Urothelium cell line (cell line): ENCODE measurements at regions not wholly inside any gene's neighbourhood (a gene's known extent, or its start where the extent isn't known, plus 50 kb on each side); places are given as distances from the start of the nearest gene placed in this dataset.
"Not testable (repeated sequence)": the region's sequence is repeated elsewhere in the genome, so short reads cannot be mapped to it uniquely, and the experiment has no call there.

Source experiments
- DNase-seq: peaks from one replicate; pipeline ENCODE4 v3.0.0; 2011; ENCODE audit warnings: low spot score, mixed read lengths
- FAIRE-seq: peaks from 2 replicates; lab custom pipeline; 2011; peaks lifted over from hg19 to GRCh38; lab: Jason Lieb, UNC

DNA sequence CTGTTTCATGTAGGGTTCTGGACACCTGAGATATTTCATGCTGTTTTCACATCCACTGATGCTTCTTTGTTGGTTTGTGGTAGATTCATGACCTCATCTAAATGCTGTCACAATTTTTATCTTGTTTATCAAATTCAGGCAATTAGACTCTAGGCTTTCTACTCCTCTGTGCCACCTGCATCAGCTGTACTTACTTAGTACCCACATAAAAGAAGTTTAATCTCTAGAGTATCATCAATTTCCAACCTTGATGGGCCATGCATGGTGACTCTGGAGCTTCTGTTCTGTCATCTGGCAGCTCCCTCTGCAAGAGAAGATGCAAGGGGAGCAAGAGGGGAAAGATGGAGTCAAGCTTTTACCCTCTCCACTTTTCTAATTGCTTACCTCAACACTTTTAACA is 195.9 kb upstream of the VWC2 start:
- no peak for DNase-seq
- no peak for FAIRE-seq

DNA sequence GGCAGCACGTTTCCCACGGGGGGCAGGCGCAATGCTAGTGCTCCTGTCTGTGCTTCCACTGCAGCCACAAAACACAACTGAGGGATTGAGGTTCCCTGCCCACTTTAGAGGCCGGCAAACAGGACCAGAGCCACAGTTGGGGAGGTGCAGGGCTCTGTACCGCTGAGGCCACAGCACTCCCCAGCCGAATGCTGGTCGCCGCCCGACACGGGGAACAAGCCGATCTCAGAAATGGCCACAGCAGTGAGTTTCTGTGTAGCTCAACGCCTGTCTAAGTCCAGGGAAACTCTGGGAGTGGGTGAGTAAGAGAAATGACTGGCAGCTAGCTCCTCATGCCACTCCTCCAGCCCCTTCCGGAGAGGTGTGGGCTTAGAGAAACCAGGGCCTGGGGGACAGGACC is 194.0 kb upstream of the VWC2 start:
- no peak for DNase-seq
- no peak for FAIRE-seq

DNA sequence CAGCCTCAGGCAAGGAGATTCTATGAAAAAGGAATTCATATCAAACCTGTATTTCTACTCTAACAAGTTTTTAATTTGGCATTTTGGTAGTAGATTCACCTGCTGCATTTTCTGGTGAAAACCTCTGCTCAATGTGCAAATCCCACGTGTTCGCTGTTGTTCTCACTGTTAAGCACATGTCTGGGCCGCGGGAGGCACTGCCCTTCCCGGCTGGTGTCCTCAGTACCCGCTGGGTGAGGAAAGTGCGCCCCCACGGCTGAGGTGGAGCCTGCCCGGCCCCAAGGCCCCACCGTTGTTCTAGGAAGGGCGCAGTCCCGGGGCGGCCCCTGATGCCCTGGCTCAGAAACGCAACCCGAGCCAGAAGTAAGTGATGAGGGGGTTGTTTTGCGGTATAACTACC is 193.4 kb upstream of the VWC2 start:
- no peak for DNase-seq
- peak; percentile 5 for FAIRE-seq

DNA sequence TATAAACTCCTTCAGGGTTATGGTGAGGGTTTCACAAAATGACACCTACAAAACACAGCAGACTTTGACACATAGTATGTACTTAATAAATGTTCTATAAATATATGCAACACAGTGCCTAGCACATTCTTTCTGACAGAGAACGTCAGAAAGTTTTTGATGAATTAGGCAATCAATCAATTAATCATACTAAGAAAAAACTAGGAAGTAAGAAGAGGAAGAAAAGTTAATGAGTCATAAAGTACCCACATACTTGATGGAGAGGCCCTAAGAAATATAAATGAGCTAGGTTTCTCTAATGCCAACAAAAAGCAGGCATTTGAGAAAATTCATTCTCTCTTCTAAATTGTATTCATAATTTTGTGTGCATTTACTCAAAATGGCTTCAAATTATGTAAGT is 192.7 kb upstream of the VWC2 start:
- FAIRE-seq (no peak), DNase-seq (no peak)

DNA sequence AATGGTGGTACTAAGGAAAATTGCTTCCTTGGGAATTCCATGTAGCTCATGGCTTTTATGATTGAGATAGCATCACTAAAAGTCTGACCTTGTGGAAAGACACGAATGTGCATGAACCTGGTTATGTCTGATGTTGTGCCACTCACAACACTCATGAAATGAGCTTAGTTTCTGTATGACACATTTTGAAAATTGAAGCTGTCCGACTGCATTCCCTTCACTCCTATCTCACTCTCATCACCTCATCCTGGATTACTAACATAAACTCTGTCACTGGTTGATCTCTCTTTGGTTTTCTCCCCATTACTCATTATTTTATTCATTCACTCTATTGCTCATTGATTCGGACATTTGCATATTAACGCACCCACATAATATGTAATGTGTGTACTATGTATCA is 190.0 kb upstream of the VWC2 start:
- DNase-seq = no peak
- no peak for FAIRE-seq

DNA sequence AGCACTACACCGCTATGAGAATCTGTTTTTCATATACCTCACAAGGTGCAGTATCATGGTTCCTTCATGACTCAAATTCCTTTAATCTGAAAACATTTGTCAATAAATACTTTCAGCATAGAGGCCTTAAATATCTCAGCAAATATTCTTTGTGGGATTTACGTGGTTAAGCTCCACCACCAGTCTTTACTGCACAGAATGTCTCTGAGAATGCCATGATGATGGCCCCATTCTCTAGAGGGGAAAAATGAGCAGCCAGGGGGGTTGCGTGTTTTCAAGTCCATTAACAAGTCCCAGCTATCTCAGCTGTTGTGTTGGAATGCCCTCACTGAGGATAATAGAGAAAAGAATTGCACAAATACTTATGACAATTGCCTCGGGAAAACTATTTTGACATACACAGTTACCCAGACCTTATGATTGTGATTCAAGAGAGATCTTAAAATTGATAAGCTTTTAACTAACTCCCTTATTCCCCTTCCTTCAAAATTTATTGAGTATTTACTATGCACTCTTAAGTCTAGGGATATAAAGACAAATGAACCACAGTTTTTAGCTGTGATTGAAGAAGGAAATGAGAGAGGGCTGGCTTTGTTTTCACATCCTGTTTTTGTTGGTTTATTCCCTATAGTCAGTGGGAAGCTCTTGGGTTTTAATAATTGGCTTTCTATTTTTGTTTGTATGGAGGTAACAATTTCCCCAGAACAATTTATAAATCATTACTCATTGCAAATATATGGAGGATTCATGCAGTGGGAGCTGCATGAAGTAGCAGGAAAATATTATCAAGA is 176.5 kb upstream of the VWC2 start:
- FAIRE-seq (no peak), DNase-seq (no peak)

DNA sequence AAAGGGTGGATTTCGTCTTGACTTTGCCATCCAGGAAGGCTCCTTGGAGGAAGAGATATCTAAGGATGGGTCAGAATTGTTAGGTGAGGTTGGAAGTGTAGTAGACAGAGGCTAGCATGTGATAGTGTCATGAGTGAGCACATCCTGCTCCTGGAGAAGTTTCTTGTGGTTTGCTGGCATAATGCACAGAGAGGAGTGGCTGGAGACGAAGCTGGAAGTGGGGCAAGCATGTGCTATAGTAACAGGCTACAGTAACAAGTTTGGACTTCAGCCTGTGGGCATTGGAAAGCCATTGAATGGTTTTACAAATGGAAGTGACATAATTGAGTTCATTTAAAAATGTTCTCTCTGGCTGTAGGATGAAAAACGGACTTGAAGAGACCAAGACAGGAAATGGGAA is 175.6 kb upstream of the VWC2 start:
- FAIRE-seq (peak; percentile 67), DNase-seq (no peak)

DNA sequence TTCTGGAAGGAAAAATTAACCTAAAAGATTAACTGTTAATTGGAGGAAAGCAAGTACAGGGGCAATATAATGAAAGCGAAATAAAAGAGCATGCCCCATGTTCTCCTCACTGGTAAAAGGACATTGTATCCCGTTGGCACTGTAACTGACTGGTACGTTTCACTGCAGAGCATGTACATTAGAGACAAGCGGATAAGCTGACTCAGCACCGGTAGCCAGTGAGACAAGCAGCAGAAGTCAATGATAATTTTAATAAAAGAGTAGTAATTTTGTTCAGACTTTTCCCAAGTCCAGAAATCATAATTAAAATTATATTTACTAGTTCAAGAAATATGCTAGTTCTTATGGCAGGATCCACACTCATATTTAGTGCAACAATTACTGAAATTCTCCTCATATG is 161.5 kb upstream of the VWC2 start:
- FAIRE-seq = no peak
- no peak for DNase-seq

DNA sequence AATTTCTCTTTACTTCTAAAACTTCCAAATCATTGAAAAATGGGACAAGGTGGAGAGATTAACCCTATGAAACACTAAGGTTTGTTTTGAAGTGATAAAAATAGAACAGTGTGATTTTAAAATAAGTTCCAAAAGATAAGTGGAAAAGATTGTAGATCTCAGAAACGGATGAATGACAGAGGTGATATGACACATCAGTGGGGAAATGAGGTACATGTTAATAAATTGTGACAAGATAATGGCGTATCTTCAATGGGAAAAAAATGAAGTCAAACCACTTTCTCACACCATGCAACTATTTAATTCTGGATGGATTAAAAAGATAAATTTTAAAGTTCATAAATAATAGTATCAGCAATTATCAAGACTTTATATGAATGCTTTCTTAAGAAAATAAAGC is 159.7 kb upstream of the VWC2 start:
- no peak for DNase-seq
- FAIRE-seq = no peak

DNA sequence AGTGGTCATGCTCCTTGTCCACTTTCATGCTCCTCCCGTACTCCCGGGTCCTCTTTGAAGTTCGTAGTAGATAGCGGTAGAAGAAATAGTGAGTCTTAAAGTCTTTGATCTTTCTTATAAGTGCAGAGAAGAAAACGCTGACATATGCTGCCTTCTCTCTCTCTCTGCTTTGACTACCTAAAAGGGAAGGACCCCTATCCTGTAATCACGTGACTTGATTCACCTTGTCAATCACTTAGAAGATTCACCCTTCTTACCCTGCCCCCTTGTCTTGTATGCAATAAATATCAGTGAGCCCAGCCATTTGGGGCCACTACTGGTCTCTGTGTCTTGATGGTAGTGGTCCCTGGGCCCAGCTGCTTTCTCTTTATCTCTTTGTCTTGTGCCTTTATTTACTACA is 158.5 kb upstream of the VWC2 start:
- FAIRE-seq, DNase-seq: not testable (repeated sequence)

DNA sequence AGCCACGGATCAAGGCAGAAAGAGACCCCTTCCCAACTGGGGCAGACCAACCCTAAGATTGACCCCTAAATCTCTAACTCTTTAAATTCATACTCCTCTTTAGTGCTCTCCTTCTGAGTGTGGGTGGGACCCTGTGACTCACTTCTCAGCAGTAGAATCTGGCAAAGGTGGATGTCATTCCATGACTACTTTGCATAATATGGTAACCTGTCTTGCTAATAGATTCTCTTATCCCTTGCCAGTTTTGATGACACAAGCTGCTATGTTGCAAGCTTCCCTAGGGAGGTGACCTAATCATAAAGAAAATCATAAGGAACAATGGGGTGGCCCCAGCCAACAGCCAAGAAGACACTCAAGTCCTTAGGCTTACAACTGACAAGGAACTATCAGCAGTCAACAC is 155.4 kb upstream of the VWC2 start:
- FAIRE-seq = no peak
- DNase-seq = no peak

DNA sequence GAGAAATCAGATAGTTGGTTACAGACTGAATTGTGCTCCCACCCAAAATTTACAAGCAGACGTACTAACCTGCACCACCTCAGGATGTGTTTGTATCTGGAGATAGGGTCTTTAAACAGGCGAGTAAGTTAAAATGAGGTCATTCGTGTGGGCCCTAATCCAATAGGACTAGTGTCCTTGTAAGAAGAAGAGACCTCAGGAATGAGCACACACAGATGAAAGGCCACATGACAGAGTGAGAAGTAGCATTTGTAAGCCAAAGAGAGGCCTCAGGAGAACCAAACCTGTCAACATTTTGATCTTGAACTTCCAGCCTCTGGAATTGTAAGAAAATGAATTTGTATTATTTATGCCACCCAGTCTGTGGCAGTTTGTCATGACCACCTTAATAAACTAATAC is 149.5 kb upstream of the VWC2 start:
- DNase-seq = no peak
- FAIRE-seq = no peak

DNA sequence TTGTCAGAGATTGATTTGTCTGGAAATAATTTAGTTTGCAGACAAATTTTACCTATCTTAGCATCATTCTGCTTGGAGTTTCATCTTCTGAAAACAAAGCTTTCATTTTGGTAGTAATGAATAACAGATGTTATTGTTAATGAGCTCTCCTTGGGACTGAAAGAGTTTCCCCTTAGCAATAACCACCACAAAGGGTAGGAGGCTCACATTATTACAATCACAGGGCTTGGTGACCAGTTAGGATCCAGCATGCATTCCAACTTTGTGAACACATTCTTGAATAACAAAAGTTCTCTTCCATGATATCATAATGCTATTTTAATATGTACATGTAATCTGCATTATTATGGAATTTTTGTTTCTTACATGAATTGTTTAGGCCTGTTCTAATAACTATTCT is 148.8 kb upstream of the VWC2 start:
- FAIRE-seq = no peak
- DNase-seq = no peak

DNA sequence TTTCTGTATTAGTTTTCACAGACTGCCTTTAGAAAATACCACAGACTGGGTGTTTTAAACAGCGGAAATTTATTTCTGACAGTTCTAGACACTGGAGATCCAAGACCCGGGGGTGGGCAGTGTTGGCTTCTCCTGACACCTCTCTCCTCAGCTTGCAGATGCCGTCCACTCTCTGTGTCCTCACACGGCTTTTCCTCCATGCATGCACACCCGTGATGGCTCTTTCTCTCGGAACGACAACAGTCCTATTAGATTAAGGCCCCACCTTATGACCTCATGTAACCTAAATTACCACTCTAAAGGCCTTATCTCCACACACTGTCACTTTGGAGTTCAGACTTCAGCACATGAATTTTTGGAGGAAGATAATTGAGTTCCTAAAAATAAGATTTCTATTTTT is 142.9 kb upstream of the VWC2 start:
- DNase-seq (no peak), FAIRE-seq (no peak)

DNA sequence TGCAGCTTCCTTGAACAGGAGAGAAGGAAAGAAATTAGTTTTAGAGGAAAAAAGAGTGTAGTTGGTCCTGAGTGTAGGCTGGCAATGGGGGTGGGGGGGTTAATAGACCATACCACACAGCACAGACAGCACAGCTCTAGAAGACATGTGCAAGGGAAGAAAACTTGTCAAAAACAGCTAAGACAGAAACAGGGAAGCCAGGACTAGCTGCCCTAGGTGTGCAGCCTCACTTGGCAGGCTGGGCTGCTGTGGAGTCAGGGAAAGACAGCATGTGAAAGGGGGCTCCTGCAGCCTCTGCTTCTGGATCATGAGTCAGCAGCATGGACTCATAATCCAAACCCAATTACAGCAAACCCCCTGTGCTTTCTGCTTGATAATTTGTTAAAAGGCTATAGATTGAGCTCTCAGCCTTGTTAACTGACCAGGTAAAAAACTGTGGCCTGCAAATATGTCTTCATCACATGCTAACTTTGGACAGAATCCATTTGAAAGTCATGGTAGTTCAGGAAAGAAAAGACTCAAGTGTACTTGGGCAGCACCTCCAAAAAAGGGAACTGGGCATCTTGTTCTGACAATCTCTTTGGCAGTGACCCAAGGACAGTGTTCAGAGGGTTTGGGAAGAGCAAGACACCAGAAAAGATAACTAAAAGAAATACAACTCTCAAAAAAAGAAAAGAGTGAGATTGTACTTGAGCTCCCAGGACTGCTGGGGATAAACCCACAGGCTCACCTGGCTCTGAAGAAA is 142.2 kb upstream of the VWC2 start:
- no peak for FAIRE-seq

DNA sequence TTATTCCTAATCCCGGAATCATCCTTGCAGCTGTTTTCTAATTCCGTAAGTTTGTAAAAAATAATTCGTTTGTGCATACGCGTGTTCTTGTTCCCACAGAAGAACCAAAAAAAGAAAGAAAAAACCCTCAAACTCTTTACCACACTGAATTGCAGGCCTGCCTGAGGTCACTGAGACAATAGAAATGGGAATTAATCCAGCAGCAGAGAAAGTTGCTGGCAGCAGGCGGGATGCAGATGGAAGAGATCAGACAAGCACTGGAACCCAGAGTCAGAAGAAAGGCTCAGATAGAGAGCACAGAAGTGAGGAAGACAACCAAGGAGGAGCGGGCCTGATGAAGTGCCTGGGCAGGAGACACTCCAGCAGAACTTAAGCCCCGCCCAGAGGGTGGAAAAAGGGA is 141.5 kb upstream of the VWC2 start:
- no peak for DNase-seq
- FAIRE-seq = no peak

More for the DNA sequence above, 142.2 kb upstream of the VWC2 start:
- no peak for DNase-seq

DNA sequence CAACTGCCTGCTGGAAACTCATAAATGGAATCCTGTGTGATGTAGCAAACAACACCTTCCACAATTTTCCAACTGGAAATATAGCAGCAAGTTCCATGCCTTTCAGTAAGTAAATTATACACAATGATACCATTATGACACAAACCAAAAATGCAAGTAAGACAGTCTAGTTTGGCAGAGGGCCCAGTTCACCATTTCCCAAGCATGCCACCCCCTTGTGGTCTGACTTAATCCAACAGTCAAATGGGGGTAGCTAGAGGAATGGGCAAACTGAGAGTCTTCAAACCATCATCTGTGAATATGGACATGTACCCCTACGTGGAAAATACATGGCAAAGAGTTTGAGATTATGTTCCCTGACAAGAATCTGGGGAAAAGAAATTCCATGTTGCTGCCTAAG is 137.6 kb upstream of the VWC2 start:
- FAIRE-seq = no peak
- no peak for DNase-seq

DNA sequence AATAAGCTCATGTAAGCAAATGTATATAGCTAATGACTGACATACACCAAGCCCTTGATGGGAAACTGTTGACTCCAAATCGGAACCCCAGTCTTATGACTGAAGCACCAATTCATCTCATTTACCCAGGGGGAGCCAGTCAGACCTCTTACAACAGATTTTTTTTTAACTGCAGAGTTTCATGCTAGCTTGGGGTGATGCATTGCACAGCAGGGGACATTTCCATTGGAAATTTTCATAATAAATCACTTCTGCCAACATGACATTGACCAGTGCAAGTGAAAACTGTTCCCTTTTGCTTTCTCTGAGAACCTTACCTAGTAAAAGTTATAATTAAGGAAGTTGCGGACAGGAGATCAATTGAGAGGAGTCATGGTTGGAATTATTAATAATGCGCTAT is 137.0 kb upstream of the VWC2 start:
- DNase-seq (no peak), FAIRE-seq (no peak)

DNA sequence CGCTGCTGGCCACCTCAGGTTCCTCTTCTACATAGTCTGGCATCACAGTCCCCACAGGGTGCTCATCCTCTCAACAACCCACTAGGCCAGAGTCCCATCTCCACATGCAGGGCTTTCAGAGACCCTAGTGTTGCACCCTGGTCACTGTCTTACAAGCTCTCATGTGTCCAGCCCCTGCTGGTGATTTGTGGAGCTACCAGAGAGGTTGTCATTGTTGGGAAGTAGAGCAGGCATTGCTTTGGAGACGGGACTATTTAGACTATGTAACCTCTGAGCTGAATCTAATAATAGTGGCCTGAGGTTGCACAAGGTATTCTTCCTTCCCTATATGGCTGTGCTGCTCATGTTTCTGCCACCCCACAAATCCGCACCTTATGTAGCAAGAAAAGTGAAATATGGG is 135.3 kb upstream of the VWC2 start:
- FAIRE-seq = no peak
- no peak for DNase-seq

DNA sequence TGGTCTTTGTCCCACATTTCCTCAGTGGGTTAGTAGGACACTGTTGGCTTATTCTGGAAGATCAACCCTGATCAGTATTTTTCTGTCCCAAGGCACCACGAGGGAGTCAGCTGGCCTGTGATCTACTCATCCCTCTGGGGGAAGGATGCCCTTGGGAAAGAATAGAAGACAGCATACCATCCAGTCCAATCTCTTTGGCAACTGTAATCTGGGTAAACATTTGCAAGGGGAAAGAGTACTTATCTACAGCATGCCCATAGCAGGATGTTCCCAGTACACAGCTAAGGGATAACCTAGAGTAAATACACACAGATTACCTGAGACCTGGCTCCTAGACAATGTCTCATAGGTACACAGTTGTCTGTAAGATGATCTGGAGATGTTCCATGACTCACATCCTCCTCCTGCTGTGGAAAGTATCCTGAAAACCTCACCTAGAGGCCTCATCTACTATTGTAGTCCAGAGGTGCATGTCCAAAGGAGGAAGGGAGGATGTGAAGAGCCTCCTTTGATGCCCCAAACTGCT is 134.3 kb upstream of the VWC2 start:
- FAIRE-seq = no peak

DNA sequence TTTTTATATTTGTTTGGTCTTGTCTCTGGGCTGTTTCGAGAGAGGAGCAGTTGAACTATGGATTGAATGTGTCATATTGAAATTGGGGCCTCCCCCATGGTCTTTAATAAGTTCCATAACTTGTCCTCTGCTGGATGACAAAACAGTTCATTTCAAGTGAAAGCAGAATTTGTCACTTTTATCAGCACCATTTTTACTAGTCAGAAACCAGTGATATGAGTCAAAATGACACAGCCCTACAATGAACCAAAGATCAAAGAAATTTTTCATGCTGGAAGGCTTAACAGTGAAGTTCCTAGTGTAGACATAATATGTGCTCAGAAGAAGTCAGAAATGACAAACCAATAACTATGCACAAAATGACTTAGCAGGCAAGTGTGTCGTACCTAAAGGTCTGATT is 133.6 kb upstream of the VWC2 start:
- FAIRE-seq = no peak

More for the DNA sequence above, 134.3 kb upstream of the VWC2 start:
- DNase-seq = no peak

DNA sequence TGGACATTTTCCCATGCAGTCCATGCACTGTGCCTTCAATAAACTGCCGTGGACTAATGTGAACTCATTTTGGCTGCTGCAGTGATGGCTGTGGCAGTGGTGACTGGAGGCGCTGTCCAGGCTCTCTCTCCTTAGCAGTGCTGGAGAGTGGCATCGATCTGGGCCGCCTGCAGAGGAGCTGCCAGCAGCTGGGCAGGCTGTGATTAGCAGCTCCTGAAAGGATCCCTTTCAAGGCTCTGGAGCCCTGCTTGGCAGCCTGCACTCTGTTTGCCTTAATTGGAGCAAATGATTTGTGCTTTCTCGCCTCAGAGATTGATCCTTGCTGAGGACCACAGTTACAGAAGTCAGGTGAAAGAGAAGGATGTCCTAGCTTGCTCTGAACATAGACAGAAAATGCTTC is 130.1 kb upstream of the VWC2 start:
- FAIRE-seq (no peak), DNase-seq (no peak)

More for the DNA sequence above, 133.6 kb upstream of the VWC2 start:
- DNase-seq = no peak
